GM21447 (cell line): ENCODE measurements at regions not wholly inside any gene's neighbourhood (a gene's known extent, or its start where the extent isn't known, plus 50 kb on each side); places are given as distances from the start of the nearest gene placed in this dataset.

Experiments used
- ATAC-seq: cut with Tn5 transposase; IDR thresholded peaks from one replicate; pipeline ENCODE4 v1.9.1; 2021; ENCODE audit not compliant: unreplicated experiment

- no peak for ATAC-seq
These were observed 539.7 kb downstream of the ACTL7B start for GRCh38 chr9:108316066-108316465.

DNA sequence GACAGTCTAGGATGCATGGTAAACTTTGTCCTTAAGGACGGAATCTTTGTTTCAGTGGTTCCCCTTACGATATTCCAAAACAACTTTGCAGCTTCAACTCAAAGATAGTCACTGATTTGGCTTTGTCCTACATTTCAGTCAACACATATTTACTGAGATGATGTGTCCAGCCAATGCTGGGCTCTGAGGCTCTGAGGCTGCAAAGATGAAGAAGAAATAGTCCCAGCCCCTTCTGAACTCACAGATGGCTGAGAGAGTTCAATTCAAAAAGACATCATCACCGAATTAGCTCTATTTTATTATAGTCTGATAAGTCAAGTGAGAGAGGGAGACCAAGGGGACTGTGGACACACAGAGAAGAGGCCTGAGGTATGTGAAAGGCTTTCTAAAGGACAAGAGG lies 544.0 kb downstream of the ACTL7B start:
- ATAC-seq: no peak

DNA sequence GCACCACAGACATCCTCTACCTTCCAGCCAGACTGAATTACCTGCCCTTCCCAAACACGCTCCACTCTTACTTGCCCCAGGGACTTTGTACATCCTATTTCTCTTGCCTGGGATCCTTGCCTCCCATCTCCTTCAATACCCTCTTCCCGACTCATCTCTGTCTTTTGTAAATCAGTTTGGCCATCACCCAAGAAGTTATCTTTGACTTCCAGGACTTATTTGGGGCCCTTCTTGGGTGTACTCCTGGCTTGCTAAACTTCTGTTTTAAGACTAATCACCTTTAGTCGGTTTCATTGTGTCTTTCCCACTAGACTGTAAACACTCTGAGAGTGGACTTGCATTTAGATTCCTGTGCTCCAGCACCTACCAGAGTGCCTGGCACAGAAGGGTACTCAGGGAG lies 545.6 kb downstream of the ACTL7B start:
- no peak for ATAC-seq

DNA sequence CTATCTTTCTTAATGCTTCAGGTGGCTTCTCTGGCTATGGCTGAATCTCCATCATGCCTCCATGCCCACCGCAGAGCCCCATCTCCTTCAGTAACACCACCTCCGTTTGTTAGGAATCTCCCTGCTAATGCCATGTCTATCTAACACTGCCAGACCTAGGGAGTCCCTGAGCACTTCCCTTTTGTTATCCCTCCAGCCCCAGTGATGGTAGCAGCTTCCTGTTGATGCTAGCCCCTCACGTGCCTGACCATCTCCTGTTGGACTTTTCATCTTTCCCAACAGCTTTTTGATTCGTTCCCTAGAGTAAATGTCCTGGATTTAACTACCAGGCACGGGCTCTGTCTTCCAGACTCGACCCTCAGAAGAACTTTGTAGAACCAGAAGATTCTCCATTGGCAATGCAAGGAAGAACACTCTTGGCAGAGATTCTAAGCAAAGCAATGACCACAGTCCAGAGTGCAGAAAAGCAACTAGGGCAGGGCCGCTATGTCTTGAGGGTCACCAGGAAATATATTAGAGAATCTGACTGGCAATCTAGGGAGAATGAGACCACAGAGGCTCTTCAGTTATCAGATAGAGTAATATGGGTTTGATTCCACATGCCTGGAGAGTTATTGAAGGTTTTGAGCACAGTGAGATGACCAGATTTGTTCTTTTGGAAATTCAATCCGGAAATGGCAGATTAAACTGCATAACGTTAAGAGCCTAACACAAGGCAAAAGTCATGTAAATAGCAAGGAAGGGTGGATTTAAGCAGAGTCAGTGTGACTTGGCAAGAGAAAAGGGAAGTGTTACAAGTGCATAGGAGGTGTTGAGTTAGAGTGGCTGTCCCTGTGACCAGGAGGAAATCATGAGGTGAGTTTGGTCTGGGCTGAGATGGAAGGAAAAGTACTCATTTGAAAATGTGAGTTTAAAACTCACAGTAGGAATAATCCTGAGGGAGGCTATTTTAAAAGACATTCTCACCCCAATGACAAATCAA lies 555.2 kb downstream of the ACTL7B start:
- no peak for ATAC-seq

DNA sequence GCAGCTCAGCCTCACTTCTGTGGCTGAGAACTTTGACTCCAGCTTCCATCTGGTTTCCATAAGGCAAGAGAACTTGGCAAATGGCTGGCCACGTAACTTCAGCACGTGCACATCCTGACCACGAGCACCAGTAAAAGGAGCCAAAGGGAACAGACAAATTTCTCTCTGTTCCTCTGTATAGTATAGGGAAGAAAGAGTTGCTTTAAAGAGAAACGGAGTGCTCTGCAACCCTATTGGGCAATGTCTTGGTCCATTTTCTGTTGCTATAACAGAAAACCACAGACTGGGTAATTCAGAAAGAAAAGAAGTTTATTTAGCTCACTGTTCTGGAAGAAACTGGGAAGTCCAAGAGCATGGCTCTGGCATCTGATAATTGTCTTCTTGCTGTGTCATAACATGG lies 558.7 kb downstream of the ACTL7B start:
- ATAC-seq: no peak

- no peak for ATAC-seq
These were observed 559.7 kb downstream of the ACTL7B start for GRCh38 chr9:108296056-108296455.

- no peak for ATAC-seq
These were observed 564.2 kb downstream of the ACTL7B start for GRCh38 chr9:108291586-108291932.

DNA sequence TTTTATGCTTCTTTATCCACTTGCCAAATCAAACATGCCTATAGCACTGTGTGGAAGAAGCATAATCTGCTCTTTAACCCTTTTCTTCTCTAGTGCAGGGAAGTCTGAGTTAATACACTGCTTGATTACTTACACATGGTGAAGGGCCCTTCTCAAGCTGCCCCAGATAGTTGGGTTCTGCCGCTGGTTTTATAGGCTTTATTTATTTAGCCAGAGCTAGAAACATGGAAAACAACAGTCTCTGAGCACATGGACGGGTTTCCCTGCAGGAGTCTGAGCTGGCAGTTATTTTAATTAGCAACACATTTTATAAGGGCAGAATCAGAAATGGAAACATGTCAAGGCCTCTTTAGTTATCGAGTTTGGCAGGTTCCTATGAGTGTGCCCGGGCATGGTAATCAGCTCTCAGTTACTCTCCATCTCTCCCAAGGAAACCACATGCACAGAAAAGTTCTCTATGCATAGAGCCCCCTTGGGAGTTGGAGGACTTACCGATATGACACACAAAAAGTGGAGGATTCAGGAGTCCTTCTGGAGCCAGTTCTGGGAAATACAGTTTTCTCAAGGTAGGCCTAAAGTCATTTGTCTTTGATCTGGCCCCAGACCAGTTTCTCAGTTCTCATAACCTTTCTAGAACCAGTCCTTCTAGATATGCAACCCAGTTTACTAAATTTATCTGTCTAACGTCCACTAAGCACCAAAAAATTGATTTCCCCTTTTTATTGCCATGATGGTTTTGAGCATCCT lies 564.8 kb downstream of the ACTL7B start:
- no peak for ATAC-seq

DNA sequence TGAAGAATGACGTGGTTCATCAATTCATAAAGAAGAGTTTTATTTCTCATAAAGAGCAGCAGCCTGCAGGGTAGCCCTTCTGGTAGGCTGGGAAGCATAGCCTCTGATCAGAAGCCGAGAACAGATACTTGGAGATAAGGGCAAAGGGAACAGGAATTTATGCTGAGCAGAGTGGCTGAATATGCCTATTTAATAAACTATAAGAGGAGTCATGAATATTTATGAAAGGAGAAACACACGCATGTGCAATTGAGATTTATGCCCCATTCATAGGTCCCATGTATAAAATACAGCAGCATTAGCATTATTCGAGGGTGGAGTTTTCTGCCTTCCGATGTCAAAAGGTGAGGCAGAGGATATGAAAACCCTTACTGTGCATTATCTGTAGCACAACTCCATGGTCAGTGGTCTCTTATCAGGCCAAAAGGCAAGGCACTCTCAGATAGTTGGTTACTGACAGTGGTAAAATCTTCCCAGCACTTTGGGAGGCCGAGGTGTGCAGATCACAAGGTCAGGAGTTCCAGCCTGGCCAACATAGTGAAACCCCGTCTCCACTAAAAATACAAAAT lies 569.1 kb downstream of the ACTL7B start:
- ATAC-seq: no peak

- no peak for ATAC-seq
These were observed 572.1 kb downstream of the ACTL7B start for GRCh38 chr9:108283696-108284095.

GRCh38 chr9:108282872-108283271 lies 572.9 kb downstream of the ACTL7B start:
- no peak for ATAC-seq

- no peak for ATAC-seq
These were observed 574.1 kb downstream of the ACTL7B start for GRCh38 chr9:108281696-108282095.

GRCh38 chr9:108278341-108278740 lies 577.4 kb downstream of the ACTL7B start:
- ATAC-seq: no peak

- ATAC-seq: no peak
These were observed 578.6 kb downstream of the ACTL7B start for GRCh38 chr9:108277216-108277615.

DNA sequence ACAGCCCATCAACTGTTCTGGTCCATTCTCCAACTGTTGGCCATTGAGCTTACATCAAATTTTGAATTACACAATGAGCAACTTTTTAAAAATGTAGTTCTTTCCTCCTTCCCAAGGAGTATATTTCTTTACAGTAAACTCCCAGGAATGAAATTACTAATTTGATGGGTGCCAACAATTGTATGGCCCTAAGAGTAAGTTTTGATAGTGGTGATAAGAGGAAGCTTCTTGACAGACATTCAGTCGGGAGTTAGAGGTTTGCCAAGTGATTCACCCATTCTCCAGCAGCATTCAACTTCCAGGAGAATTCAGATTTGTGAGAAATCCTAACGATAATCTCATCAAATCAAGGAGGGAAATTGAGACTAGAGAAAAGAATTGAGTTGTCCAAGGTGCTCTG lies 579.9 kb downstream of the ACTL7B start:
- ATAC-seq: no peak

GRCh38 chr9:108274971-108275370 lies 580.8 kb downstream of the ACTL7B start:
- ATAC-seq: no peak

- ATAC-seq: no peak
These were observed 581.8 kb downstream of the ACTL7B start for GRCh38 chr9:108273988-108274387.

- ATAC-seq: peak; percentile 58
These were observed 583.4 kb downstream of the ACTL7B start for GRCh38 chr9:108272349-108272899.

DNA sequence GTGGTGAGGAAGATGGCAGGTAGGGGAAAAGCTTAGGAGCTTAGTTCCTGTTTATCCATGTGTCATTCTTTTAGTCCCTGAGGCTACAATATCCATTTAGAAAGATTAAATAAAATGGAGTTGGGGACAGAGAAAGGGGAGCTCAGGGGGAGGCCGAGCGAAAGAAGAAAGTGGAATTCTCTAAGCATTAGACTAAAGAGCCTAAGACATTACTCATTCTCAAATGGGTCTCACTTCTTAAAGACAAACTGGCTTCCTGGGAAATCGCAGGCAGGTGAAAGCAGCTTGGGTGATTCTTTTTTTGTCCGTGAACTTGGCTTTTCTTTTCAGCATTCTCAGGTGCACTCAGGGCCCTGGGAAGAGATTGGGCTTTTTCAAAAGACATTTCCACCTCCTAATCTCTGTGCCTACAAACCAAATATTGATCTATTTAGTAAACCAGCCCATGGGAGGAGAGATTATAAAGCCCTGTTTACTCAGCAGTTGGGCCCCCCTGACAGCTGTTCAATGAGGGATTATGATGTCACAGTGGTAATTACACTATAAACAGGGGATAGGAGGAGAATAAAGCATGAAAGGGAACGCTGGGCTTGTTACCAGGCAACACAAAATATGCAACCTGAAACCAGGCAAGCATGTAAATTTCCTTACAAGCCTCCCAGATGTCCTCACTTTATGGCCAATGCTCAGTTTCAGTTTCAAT lies 584.0 kb downstream of the ACTL7B start:
- ATAC-seq: no peak

- ATAC-seq: no peak
These were observed 584.5 kb downstream of the ACTL7B start for GRCh38 chr9:108271236-108271635.

- ATAC-seq: no peak
These were observed 585.2 kb downstream of the ACTL7B start for GRCh38 chr9:108270561-108270960.
